Liver (tissue), 8 donors: ENCODE measurements at regions not wholly inside any gene's neighbourhood (a gene's known extent, or its start where the extent isn't known, plus 50 kb on each side); places are given as distances from the start of the nearest gene placed in this dataset.

Experiments
- DNase-seq: peaks from one replicate; pipeline ENCODE4 v3.0.0-alpha.2; 2017; ENCODE audit warnings: low spot score
- H3K27ac ChIP-seq, 2 donors: one replicate each; pipeline ENCODE4 v1.7.0; 2013; ENCODE audit warnings: inconsistent platforms in 2 of 2, low read length in 2 of 2, control low read depth in 1 of 2, low read depth in 1 of 2, mild to moderate bottlenecking in 1 of 2
- H3K27me3 ChIP-seq, 4 donors: one replicate each; pipeline versions ENCODE4 v1.6.1 to v1.7.0; 2013; ENCODE audit warnings: low read length in 3 of 4, inconsistent platforms in 1 of 4, mild to moderate bottlenecking in 1 of 4, moderate library complexity in 1 of 4; ENCODE audit not compliant: control insufficient read depth in 4 of 4, insufficient read depth in 4 of 4
- H3K36me3 ChIP-seq, 4 donors: one replicate each; pipeline versions ENCODE4 v1.6.1 to v1.7.0; 2013; ENCODE audit warnings: low read length in 3 of 4, mild to moderate bottlenecking in 3 of 4, low read depth in 1 of 4, moderate library complexity in 1 of 4; ENCODE audit not compliant: control insufficient read depth in 4 of 4, insufficient read depth in 3 of 4
- H3K4me1 ChIP-seq, 4 donors: one replicate each; pipeline versions ENCODE4 v1.6.1 to v1.7.0; 2013; ENCODE audit warnings: low read length in 3 of 4, mild to moderate bottlenecking in 3 of 4, moderate library complexity in 1 of 4; ENCODE audit not compliant: control insufficient read depth in 4 of 4, insufficient read depth in 4 of 4
- H3K4me3 ChIP-seq, 3 donors: one replicate each; pipeline versions ENCODE4 v1.6.1 to v1.7.0; 2013; ENCODE audit warnings: low read length in 3 of 3, control low read depth in 1 of 3, low read depth in 1 of 3, mild to moderate bottlenecking in 1 of 3
- H3K9ac ChIP-seq, 2 donors: one replicate each; pipeline ENCODE4 v1.7.0; 2013; ENCODE audit warnings: low read length in 2 of 2, mild to moderate bottlenecking in 2 of 2, moderate library complexity in 2 of 2, control low read depth in 1 of 2, low read depth in 1 of 2
- H3K9me3 ChIP-seq, 4 donors: one replicate each; pipeline versions ENCODE4 v1.6.1 to v1.7.0; 2013; ENCODE audit warnings: low read length in 3 of 4; ENCODE audit not compliant: control insufficient read depth in 4 of 4
- EGR1 ChIP-seq, 2 donors: IDR thresholded peaks; 2 replicates each; pipeline ENCODE4 v1.6.1; 2016 to 2018; ENCODE audit warnings: antibody characterized with exemption in 2 of 2, low read depth in 2 of 2
- FOXA2 ChIP-seq: IDR thresholded peaks from 2 replicates; pipeline ENCODE4 v1.6.1; 2016; ENCODE audit warnings: antibody characterized with exemption
- GABPA ChIP-seq, 2 donors: IDR thresholded peaks in 1 of 2; conservative IDR thresholded peaks in 1 of 2; 2 replicates each; pipeline ENCODE4 v1.6.1; 2016; ENCODE audit warnings: antibody characterized with exemption in 2 of 2, mild to moderate bottlenecking in 1 of 2, moderate library complexity in 1 of 2
- HNF4A ChIP-seq, 2 donors: conservative IDR thresholded peaks; 2 replicates each; pipeline ENCODE4 v1.6.1; 2016; ENCODE audit warnings: antibody characterized with exemption in 2 of 2, mild to moderate bottlenecking in 2 of 2
- HNF4G ChIP-seq: IDR thresholded peaks from 2 replicates; pipeline ENCODE4 v1.6.1; 2016; ENCODE audit warnings: antibody characterized with exemption
- RAD21 ChIP-seq, 2 donors: IDR thresholded peaks; 2 replicates each; pipeline ENCODE4 v1.6.1; 2016; ENCODE audit warnings: antibody characterized with exemption in 2 of 2, mild to moderate bottlenecking in 2 of 2
- RXRA ChIP-seq, 2 donors: IDR thresholded peaks; 2 replicates each; pipeline ENCODE4 v1.6.1; 2017 to 2018; ENCODE audit warnings: antibody characterized with exemption in 2 of 2, mild to moderate bottlenecking in 1 of 2
- SP1 ChIP-seq: IDR thresholded peaks from 2 replicates; pipeline ENCODE4 v1.6.1; 2018; ENCODE audit warnings: antibody characterized with exemption, mild to moderate bottlenecking
- TAF1 ChIP-seq: conservative IDR thresholded peaks from 2 replicates; pipeline ENCODE4 v1.6.1; 2016; ENCODE audit warnings: antibody characterized with exemption, mild to moderate bottlenecking
- WGBS: extraction: QIAGEN DNeasy Blood & Tissue Kit; methylation state at CpG from one replicate; pipeline ENCODE4 v1.1.7; 2013; 5-methylcytosine and 5-hydroxymethylcytosine counted together
- TF ChIP-seq, protein P1 (sequence below): IDR thresholded peaks from 2 replicates; pipeline ENCODE4 v1.6.1; 2016; ENCODE audit warnings: antibody characterized with exemption
- TF ChIP-seq, protein P2 (sequence below): IDR thresholded peaks from 2 replicates; pipeline ENCODE4 v1.6.1; 2016; ENCODE audit warnings: antibody characterized with exemption
- TF ChIP-seq, protein P3 (sequence below): IDR thresholded peaks from 2 replicates; pipeline ENCODE4 v1.6.1; 2016; ENCODE audit warnings: antibody characterized with exemption, mild to moderate bottlenecking
- TF ChIP-seq, protein P4 (sequence below): fragments of 150-350 bp; IDR thresholded peaks from 2 replicates; pipeline ENCODE4 v1.5.1; 2017; ENCODE audit warnings: improper control_type of control experiment, low read depth, low read length; ENCODE audit not compliant: missing input control
- TF ChIP-seq, protein P5 (sequence below): IDR thresholded peaks from 2 replicates; pipeline ENCODE4 v1.6.1; 2016; ENCODE audit warnings: antibody characterized with exemption
- donor health status: healthy.
- donor health status: healthy.
- donor health status: healthy.
- donor health status: healthy.
- donor health status: healthy.

DNA sequence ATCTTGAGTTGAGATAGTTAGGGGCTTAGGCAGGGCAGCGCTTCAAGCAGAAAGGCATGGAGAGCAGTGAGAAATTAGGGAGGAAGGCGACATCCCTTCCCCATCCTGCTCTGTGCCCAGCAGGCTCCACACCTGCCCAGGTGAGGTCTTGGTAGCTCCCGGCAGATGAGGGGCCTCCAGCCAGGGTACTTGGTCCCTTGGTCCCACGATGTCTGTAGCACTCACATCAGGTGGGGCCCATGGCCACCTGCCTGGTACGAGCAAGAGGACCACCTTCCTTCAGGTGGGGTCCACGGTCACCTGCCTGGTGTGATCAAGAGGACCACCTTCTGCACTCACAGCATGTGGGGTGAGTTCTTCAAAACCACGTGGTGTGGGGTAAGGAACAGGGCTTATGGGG lies 91.2 kb downstream of the GALR1 start (continued):
- TF ChIP-seq, protein P1, sequence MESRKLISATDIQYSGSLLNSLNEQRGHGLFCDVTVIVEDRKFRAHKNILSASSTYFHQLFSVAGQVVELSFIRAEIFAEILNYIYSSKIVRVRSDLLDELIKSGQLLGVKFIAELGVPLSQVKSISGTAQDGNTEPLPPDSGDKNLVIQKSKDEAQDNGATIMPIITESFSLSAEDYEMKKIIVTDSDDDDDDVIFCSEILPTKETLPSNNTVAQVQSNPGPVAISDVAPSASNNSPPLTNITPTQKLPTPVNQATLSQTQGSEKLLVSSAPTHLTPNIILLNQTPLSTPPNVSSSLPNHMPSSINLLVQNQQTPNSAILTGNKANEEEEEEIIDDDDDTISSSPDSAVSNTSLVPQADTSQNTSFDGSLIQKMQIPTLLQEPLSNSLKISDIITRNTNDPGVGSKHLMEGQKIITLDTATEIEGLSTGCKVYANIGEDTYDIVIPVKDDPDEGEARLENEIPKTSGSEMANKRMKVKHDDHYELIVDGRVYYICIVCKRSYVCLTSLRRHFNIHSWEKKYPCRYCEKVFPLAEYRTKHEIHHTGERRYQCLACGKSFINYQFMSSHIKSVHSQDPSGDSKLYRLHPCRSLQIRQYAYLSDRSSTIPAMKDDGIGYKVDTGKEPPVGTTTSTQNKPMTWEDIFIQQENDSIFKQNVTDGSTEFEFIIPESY: no peak
- TF ChIP-seq FOXA2 (no peak), HNF4G (no peak), EGR1 (IDR thresholded peaks at IDR 0.05; ENCODE audit: low read depth in 2 of 2) (no peak)
- TF ChIP-seq, protein P2, sequence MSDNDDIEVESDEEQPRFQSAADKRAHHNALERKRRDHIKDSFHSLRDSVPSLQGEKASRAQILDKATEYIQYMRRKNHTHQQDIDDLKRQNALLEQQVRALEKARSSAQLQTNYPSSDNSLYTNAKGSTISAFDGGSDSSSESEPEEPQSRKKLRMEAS: no peak

DNA sequence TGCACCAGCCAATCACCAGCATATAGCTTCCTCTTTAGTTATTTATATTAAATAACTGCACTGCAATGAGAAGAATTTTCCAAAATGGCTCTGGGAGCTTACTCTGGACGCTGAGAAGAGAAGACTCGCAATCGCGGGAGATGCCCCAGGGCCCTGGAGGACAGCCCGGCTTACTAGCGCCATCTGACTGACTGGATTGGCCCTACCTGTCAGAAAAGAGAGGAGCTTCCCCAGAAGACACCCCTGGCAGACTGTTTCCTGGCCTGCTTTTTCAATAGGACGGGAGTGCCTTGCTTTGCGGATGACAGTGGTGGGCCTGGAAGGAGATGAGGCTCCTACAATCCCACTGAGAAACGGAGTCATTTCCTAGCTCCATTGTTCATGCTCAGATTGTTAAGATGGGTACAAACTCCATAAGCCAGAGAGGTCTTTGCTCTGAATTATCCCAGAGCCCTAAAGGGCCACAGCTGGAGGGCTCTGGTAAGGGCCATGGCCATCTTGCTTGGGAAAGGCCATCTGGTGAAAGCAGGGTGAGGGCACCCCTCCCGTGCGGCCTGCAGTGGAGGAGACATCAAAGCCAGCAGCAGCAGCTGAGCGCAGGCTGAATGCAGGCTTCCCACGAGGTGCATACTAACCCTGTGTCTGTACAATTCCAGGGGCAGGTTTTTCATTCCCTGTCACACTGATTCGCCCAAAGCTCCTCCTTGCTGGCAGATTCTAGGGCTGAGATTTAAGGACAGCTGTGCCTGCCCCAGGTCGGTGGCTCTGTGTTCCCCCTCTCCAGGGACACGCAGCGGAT lies 92.1 kb downstream of the GALR1 start:
- no peak for TF ChIP-seq GABPA (IDR thresholded peaks at IDR 0.05 in 1 of 2, conservative IDR thresholded peaks at IDR 0.05 in 1 of 2)
- TF ChIP-seq, protein P1: no peak
- no peak for TF ChIP-seq FOXA2
- TF ChIP-seq, protein P3, sequence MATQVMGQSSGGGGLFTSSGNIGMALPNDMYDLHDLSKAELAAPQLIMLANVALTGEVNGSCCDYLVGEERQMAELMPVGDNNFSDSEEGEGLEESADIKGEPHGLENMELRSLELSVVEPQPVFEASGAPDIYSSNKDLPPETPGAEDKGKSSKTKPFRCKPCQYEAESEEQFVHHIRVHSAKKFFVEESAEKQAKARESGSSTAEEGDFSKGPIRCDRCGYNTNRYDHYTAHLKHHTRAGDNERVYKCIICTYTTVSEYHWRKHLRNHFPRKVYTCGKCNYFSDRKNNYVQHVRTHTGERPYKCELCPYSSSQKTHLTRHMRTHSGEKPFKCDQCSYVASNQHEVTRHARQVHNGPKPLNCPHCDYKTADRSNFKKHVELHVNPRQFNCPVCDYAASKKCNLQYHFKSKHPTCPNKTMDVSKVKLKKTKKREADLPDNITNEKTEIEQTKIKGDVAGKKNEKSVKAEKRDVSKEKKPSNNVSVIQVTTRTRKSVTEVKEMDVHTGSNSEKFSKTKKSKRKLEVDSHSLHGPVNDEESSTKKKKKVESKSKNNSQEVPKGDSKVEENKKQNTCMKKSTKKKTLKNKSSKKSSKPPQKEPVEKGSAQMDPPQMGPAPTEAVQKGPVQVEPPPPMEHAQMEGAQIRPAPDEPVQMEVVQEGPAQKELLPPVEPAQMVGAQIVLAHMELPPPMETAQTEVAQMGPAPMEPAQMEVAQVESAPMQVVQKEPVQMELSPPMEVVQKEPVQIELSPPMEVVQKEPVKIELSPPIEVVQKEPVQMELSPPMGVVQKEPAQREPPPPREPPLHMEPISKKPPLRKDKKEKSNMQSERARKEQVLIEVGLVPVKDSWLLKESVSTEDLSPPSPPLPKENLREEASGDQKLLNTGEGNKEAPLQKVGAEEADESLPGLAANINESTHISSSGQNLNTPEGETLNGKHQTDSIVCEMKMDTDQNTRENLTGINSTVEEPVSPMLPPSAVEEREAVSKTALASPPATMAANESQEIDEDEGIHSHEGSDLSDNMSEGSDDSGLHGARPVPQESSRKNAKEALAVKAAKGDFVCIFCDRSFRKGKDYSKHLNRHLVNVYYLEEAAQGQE: no peak
- TF ChIP-seq, protein P4, sequence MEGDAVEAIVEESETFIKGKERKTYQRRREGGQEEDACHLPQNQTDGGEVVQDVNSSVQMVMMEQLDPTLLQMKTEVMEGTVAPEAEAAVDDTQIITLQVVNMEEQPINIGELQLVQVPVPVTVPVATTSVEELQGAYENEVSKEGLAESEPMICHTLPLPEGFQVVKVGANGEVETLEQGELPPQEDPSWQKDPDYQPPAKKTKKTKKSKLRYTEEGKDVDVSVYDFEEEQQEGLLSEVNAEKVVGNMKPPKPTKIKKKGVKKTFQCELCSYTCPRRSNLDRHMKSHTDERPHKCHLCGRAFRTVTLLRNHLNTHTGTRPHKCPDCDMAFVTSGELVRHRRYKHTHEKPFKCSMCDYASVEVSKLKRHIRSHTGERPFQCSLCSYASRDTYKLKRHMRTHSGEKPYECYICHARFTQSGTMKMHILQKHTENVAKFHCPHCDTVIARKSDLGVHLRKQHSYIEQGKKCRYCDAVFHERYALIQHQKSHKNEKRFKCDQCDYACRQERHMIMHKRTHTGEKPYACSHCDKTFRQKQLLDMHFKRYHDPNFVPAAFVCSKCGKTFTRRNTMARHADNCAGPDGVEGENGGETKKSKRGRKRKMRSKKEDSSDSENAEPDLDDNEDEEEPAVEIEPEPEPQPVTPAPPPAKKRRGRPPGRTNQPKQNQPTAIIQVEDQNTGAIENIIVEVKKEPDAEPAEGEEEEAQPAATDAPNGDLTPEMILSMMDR: no peak
- no peak for TF ChIP-seq RAD21 (IDR thresholded peaks at IDR 0.05)
- TF ChIP-seq, protein P2: no peak
- TF ChIP-seq HNF4A (conservative IDR thresholded peaks at IDR 0.05): no peak
- no peak for TF ChIP-seq RXRA (IDR thresholded peaks at IDR 0.05)
- no peak for TF ChIP-seq SP1
- no peak for TF ChIP-seq TAF1
- TF ChIP-seq, protein P5, sequence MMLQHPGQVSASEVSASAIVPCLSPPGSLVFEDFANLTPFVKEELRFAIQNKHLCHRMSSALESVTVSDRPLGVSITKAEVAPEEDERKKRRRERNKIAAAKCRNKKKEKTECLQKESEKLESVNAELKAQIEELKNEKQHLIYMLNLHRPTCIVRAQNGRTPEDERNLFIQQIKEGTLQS: no peak
- DNase-seq: no peak

More for the DNA sequence above, 92.1 kb downstream of the GALR1 start:
- Histone ChIP-seq H3K4me3 (no peak overlapping the region), H3K9me3 (no peaks in the 10 kb centered on the region), H3K27me3 (peaks cover 0 to 3% (median 0%) of the 10 kb centered on the region in 4 donors), H3K27ac (no peak overlapping the region), H3K36me3 (no peaks in the 10 kb centered on the region), H3K9ac (no peak overlapping the region), H3K4me1 (no peaks in the 10 kb centered on the region)
- 87% methylated on average over 17 of the region's 17 CpGs for WGBS
